Dermis microvascular lymphatic vessel endothelial cell (primary cell): ENCODE measurements at regions not wholly inside any gene's neighbourhood (a gene's known extent, or its start where the extent isn't known, plus 50 kb on each side); places are given as distances from the start of the nearest gene placed in this dataset.

Source experiments
- DNase-seq, 2 donors: peaks; one replicate each; pipeline versions ENCODE4 v3.0.0 to v3.0.0-alpha.2; 2010; ENCODE audit warnings: low read depth in 2 of 2

DNA sequence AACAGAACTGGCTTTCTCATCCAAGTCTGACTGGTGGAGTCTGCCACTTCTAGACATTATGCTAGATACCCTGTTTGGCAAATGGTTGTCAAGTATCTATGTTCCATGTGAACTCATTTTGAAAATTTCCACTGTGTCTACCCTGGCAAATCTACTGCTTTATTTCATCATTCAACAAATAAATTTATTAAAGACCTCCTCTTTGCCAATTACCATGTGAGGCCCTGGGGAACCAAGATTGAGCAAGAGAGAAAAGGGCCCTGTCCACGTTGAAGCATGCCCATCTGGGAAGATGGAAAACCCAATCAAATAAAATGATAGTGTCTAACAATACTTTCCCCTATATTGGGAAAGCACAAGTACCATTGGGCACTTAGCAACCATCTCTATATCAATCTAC lies 582.4 kb downstream of the IRS1 start:
- DNase-seq, result no peak

DNA sequence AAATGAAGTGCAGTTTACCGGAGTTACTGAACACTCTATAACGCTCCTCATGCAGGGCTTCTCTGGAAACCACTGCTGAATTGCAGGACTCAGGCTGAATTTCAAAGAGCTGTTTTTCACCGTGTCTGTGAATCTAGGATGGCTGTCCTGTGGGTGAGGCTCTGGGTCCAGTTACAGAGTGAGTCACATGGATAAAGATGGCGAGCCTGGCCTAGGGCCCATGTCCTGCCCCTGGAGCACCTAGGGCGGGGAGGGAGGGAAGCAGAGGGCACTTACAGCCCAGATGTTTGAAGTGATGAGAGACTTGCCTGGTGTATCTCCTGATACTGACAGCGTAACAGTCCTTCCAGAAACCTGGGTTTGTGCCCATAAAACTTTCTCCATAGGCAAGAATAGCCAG lies 583.0 kb downstream of the IRS1 start:
- DNase-seq, result no peak

DNA sequence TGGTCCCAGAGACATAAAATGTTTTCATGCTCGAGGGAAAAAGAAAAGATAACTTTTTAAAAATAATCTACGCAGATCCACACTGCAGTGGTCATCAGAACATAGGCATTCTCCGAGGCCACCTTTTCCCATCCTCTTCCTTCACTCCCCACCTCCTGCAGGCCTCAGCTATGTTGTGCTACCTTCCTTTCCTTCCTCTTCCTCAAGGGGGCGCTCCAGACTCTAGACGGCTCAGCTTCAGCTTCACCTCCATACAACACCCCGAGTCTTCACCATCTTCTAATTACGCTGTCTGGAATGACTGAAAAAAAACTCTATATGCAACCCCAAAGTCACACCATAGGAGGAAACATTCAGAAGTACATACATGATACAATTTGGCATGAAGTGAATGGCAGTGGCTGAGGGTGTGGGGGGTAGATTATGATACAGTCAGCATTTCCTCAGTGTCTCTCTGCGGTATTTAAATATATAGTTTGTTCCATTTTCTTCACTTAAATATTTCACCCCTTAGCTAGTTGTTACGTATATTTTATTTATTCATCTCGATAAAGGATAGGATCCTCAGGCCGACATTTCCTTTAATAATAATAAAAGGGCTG lies 583.6 kb downstream of the IRS1 start:
- no peak for DNase-seq

DNA sequence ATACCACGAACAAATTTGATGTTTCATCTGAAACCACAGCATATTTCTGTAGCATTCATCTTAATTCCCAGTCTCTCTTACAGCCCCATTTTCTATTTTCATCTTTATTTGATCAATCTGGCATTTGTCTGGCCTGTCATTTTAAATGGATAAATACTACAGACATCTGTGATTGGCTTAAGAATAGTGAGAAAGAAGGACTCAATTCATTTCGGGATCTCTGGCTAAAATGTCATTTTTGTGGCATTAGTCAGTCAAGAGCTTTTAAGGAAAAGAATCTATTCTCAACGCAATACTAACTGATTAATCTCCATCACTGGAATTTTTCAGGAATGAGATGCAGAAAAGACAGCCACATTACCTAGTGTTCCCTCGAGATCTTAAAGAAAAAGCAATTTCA lies 585.9 kb downstream of the IRS1 start:
- DNase-seq, result no peak

DNA sequence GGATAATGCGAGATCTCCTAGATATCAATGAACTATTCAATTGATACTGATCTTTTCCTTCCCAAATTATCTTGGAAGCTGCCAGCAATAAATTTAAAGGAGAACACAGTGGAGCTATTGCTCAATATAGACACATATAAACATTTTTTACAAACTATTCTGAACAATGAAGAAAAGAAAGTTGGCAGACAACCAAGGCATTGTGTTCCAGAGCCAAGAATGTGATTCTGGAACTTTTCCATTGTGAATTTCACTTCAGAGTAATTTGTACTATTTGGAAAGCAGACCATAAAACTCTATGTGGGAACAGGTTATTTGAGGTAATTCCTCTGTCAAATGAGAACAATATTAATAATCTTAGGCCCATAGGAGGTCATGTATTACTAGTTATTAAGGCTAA lies 588.2 kb downstream of the IRS1 start:
- DNase-seq, result peak; percentile 17 to 51

DNA sequence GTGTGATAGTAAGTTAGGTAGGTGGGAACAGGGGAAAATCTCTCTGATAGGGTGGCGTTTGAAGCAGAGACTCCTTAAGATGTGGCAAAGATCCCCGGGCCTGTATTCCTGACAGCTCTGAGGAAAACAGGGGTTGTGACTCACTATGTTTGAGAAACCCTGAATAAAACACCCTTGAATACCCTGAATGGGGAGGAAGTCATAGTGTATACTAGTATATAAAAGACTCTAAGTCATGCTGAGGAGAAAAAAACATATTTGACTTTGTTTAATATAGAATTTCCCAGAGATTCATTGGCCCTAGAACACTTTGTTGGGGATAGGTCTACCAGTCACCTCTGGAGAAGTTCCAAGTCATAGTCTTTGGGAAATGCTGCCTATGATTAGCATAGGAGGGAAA lies 590.9 kb downstream of the IRS1 start:
- DNase-seq, result no peak

DNA sequence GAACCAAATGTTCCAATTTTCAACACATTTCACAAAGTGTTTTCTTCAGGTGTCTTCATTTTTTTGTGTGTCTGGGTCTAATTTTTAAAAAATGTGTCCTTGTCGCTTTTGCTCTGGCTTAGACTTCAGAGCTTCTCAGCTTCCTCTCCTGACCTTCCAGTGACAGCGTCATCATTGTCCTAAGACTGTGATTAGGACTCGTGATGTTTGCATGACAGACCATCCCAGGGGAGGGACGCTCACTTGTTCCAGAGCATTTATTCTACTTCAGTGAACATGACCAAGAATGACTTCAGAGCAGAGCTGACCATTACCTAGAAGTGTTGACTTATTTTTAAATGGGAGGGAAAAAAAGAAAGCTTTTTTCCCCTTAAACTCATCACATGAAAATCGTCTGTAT lies 591.9 kb downstream of the IRS1 start:
- no peak for DNase-seq

DNA sequence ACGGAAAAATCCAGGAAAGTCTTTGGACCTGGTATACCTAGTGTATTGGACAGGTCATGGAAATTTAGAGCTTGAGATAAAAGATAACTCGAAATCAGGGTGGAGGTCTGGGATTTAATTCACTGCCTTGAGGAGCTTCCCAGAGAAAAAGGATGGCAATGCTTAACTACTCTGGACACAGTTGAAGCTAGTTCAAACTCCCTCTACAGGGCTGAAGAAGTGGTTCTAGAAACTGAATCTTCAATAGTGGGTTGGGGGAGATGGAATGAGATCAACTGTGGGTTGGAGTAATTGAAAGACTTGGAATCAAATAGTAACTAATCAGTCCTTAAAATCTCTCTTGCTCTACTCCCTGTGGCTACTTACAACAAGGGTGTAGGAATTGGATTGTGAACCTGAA lies 600.1 kb downstream of the IRS1 start:
- DNase-seq, result no peak

DNA sequence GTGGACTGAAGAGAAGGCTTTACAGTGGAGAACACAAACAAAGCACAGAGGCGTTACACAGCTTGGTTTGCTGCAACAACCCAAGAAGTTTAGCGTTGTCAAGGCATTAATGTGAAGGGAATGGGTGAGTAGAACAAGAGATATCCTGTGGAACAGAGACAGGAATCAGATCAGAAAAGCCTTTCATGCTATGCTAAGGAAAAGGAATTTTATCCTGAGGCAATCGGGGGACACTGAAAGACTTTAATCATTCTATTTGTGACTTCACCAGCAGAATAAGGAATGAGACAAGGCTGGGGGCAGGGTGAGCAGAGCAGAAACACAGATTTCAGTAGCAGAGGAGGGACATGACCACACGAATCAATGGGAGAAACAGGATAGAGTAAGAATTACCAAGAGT lies 600.7 kb downstream of the IRS1 start:
- DNase-seq, result no peak

DNA sequence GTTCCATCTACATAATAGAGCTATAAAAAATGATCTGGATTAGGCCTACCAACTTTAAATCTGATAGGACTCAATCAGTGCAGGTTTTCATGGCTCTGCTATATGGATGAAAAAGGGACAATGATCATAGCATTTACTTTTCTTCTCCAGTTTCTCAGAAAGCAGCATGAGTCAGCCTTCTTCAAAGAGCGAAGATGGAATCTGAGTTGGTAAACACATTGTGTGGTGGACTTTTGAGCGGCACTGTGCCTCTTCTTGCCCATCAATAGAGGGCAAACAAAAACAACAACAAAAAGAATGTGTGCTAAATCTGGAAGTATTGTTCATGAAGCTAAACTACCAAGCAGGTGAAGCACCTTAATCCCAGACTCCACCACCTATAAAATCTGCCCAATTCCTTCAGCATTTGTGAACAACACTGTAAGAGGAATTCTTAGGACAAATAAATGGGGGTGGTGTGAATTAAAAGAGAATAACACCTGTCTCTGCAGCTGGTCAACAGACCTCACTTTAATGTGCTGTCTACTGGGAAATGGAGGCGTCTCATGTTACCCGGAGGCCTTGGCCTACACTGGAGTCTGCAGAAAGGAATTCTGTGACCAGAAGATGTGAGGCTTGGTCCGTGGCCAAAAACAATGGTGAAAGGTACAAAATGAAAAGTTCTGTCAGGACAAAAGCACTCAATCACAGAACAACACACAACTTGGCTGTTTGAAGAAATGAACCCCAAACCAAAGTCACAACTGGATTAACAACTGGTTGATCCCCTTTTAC lies 609.0 kb downstream of the IRS1 start:
- no peak for DNase-seq

DNA sequence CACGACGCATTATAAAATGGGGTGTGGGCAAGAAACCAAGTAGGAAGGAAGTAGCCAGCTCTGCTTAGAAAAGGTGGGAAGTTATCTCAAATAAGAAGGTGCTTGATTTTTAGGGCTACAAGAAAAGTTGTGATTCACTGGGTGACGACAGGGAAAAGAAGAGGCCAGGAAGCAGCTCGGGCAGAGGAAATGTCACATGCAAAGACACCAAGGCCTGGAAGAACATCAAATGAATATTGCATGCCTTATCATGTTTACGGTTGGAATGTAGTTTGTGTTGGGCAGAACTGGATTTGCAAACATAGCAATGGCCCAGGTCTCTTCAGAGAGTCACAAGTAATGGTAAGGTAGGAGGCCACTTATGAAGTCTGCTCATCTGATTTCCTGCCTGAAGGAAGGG lies 610.6 kb downstream of the IRS1 start:
- no peak for DNase-seq

DNA sequence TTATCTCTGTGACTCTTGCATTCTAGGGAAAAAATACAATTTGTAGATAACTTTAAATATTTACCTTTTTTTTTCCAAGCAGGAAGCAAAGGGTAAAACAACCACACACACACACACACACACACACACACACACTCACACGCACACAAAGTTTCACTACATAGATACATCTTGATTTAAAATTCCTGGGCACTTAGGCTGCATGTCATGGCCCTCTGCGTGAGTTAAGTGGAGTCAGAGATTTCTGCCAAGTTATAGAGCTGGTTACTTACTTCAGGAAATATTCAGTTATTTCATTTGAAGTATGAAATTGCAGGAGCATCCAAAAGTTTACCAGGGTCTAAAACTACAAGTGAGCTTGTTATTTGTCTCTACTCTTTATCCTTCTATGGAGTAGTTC lies 612.0 kb downstream of the IRS1 start:
- no peak for DNase-seq

DNA sequence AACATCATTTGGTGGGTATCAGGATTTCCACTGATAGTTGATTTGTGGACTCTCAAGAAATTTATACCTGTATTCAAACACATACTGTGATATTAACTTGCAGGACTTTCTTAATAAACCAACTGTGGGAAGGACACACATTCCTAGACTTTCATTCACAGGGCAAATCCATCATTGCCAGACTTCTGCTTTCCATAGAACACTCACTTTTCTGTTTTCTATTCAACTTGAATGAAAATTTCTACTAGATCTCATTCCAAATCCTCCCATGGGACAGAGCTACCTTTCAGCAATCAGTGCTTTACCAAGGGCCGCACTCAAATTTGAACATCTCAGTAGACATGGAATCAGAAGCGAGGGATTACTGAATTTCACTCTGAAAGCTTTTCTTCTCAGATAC lies 612.5 kb downstream of the IRS1 start:
- no peak for DNase-seq

DNA sequence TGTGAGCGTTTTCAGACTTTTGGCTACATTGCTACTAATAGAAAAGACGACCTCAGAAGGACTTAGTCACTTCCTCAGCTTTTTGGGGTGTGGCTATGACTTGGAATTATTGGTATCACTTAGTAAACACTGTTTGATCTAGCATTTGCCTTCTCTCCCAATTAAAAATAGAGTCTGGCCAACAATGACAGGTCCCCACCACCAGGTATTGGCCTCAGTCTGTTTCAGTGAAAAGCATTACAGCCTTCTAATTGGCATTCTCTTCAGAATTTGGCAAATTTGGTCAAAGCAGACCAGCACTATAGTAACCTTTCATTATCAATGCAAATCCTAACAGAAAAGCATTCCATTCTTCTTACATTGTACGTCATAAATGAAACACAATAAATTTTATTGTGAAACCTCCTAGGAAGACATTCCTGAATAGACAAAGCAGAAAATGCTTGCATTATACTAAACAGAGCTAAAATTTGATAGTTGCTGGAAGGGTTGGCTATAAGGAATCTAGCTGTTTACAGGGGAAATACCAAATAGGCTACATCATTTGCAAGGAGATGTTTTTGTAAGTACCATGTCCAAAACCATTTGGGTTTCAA lies 613.9 kb downstream of the IRS1 start:
- no peak for DNase-seq

DNA sequence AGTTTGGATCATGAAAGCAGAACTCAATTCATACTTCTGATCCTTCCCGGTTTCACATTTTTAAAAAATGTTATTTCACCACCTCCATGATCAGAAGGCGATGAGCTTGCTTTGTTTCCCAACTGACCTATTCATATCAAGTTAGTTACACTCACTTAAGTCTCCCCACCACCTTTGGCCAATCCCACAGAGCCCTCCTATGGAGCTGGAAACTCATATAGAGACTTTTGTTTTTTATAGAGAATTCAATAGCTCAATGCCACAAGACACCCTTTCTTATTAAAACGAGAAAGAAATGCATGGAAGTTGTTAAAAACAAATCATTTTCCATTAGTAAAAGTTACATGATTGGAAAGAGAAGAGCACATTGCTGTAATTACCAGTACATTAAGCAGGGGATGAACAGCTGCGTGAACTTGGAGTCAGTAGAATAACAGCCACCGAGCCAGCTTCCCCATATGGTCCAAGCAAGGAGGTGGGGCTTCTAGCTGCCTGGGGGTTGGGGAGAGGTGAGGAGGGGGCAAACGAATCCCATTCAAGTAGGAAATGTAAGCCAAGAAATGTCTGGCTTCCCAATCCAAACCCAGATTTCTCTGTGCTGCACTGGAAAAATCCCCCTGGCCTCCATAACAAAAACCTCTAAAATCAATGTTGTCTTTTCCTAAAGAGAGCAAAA lies 614.5 kb downstream of the IRS1 start:
- no peak for DNase-seq

DNA sequence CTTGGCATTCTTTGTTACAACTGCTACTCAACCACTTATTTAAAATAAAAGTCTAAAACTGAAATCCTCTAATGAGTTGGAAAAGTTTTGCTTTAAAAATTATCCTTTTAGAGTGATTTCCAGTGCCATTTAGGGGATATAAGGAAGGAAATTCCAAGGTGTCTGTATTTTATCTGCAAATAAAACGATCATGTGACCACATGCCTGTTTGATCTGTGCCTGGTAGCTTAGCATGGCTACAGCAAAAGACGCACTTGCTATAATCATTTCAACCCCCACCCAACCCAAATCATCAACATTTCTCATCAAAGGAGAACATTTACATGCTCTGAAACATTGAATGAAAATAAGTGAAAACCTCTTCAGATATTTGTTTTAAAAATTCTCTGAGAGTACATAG lies 615.1 kb downstream of the IRS1 start:
- DNase-seq, result no peak

DNA sequence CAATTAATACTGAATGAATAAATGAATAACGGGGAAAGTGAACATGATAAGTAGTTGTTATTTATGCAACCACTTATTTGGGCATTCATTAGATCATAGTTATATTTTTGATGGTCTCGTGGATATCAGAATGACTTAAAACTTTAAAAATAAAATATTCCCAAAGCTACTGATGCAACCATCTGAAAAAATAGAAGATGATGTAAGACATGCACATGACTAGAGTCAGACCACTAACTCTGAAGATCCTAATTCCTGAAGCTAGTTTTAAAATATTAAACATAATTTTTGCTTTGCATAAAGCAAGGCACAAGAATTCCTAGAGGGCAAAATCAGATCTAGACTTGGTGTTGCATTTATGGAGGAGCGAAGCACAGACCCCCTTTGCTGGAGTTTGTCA lies 616.1 kb downstream of the IRS1 start:
- DNase-seq, result no peak

DNA sequence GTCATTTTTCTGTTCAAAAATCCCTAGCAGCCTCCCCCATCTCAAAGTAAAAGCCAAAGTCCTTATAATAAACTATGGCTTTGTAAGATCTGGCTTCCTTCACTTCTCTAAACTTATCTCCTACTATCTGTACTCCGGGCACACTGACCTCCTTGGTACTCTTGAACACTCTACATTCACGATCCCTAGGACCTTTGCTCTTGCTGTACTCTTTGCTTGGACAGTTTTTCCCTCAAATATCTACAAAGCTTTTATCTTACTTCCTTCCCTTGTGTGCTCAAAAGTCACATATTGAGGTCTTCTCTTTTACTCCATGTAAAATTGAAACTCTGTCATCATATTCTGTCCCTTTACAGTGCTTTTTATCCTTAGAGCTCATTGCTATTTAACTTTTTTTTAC lies 616.6 kb downstream of the IRS1 start:
- DNase-seq, result no peak

DNA sequence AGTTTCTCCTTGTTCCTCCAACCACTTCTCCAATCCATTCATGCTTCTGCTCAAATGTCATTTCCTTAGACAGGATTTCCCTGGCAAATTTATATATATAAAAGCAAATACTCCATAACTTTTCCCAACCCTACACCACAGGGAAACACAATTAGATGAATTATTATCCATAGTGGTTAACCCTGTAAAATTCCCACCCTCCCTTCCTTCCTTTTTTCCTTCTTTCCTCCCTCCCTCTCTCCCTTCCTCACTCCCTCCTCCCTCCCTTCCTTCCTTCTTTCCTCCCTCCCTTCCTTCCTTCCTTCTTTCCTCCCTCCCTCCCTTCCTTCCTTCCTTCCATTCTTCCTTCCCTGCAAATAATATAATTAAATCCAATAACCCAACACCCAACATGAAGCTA lies 617.7 kb downstream of the IRS1 start:
- DNase-seq, result no peak

DNA sequence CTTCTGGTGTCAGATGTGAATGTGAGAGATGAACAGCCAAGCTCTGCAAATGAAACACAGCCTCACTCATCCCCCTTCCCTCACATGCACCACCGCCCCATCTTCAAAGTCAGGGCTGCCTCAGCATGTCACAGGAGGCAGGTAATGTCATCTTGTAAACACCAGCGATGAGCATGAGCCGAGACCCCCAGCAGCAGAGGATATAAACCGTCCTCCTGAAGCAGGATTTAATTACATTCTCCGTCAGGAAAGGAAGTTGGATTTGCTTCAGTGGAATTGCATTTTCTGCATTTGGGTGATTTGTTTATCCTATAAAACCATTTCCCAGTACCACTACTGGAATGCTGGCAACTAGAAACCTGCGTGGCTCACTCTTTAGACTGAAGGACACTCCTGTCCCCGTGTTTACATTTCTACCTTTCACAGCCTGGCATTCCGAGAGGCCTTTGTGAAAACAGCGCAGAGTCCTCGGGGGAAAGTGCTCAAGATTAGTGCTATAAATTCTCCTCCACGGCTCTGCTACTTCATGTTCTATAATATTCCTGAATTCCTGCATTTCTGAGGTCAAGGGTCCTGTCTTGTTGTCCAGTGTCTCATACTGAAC lies 619.2 kb downstream of the IRS1 start:
- no peak for DNase-seq

DNA sequence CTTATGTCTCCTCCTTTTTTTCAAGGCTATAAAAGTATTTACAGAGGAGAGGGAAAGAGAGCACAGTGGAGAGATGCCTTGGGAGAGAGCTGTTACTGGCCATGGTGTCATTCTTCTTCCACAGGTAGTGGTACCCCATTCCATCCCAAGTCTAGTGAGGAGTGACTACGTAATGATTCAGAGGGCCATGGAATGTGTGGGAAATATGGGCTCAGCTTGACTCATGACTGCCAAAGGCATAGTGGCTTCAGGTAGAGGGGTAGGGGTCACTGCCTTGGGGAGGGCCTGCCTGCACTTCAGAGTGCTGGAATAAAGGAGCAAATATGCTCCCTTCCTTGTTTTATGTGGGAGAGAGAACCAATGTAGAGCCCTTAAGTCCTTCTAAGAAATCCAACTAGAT lies 620.6 kb downstream of the IRS1 start:
- DNase-seq, result no peak

DNA sequence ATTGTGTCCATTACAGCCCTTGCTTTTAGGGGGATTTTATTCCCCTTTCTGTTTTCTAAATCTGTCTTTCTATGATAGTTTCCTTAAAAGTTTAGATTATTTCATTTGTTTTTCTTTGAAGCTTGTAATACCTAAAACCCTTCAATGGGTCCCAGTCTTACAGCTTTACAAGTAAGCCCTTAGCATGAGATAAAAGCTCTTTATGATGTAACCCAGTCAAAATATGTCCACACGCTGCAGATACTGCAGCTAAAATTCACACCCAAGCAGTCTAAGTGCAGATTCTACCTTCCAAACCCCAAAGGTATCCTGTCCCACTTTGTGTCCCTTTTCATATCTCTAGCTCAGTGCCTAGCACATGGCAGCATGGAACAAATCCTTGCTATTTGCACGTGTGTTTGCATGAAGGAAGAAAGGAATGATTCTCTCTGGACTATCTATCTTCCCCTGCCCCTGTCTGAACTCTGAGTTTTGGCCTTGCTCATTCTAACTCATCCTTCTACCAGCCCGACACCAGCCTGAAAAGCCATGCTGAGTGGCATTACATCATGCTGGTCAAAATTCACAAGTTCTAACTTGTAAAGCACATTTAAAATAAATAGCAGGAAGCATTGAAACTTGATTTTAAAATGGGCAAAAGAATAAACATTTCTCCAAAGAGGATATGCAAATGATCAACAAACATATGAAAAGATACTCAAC lies 623.2 kb downstream of the IRS1 start:
- DNase-seq, result no peak
